Neural crest cell (in vitro differentiated cells): ENCODE measurements at regions not wholly inside any gene's neighbourhood (a gene's known extent, or its start where the extent isn't known, plus 50 kb on each side); places are given as distances from the start of the nearest gene placed in this dataset.

Experiments used
- DNase-seq: peaks from one replicate; pipeline ENCODE4 v3.0.0; 2021; ENCODE audit warnings: low read depth, mixed read lengths, low spot score
- H3K27ac Mint-ChIP-seq: one replicate; pipeline ENCODE4 v1.8.0; 2021; ENCODE audit warnings: mild to moderate bottlenecking, mixed read lengths; ENCODE audit not compliant: unreplicated experiment
- H3K27me3 Mint-ChIP-seq: 2 replicates; pipeline ENCODE4 v1.8.0; 2021; ENCODE audit warnings: low read depth, mild to moderate bottlenecking, mixed read lengths
- H3K36me3 Mint-ChIP-seq: 2 replicates; pipeline ENCODE4 v1.8.0; 2021; ENCODE audit warnings: low read depth, mild to moderate bottlenecking, mixed read lengths
- H3K4me1 Mint-ChIP-seq: 2 replicates; pipeline ENCODE4 v1.8.0; 2021; ENCODE audit warnings: mixed read lengths
- H3K4me3 Mint-ChIP-seq: one replicate; pipeline ENCODE4 v1.8.0; 2021; ENCODE audit warnings: mild to moderate bottlenecking, mixed read lengths
- H3K9me3 Mint-ChIP-seq: 2 replicates; pipeline ENCODE4 v1.8.0; 2021; ENCODE audit warnings: mixed read lengths
- CTCF ChIP-seq: fragments of 200-600 bp; sonication (generic); conservative IDR thresholded peaks from 2 replicates; pipeline ENCODE4 v1.5.0; 2021; ENCODE audit warnings: antibody characterized with exemption, mild to moderate bottlenecking

DNA sequence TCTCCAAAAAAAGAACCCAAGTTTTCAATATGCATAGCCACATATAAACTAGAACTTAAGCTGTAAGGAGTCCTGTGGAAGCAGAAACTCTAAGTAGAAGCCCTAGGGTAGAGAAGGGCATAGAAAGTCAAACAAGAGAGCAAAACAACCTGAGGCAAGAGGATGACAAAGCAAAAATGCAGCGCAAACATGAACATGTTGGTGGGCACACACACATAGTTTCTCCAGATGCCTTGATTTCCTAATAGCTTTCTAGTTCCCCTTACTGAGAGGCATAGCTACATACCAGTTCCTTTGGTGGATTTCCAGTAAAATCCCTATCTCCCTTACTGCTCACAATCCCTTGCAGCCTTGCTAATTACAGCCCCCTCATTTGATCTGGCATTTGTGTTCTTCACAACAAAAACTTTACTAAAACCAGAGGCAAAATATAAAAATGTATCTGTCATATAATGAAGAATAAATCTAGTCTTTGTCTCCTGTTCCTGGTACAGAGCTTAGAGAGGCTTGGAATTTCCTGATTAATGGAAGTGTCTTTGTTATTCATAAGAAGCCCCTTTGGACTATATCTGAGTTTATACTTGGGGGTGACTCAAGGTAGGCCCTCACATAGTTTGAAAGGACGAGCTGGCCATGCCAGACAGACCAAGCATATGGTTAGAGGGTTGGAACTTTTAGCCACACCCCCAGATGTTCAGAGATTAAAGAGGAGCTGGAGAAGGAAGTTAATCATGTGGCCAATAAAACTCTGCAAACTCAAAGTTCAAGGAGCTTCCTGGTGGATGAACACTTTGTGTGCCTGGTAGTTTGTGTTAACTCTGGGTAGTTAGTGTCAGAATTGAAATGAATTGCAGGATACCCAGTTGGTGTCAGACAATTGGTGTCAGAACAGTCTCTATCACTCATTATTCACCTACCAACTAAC lies 52.7 kb upstream of the ZCCHC13 start:
- peaks cover 16% of the 10 kb centered on the region for H3K4me1 Mint-ChIP-seq
- H3K36me3 Mint-ChIP-seq: no peaks in the 10 kb centered on the region
- no peaks in the 10 kb centered on the region for H3K9me3 Mint-ChIP-seq
- H3K27me3 Mint-ChIP-seq: no peaks in the 10 kb centered on the region
- no peak overlapping the region for H3K27ac Mint-ChIP-seq
- no peak for TF ChIP-seq CTCF
- no peak for DNase-seq
- no peak overlapping the region for H3K4me3 Mint-ChIP-seq

DNA sequence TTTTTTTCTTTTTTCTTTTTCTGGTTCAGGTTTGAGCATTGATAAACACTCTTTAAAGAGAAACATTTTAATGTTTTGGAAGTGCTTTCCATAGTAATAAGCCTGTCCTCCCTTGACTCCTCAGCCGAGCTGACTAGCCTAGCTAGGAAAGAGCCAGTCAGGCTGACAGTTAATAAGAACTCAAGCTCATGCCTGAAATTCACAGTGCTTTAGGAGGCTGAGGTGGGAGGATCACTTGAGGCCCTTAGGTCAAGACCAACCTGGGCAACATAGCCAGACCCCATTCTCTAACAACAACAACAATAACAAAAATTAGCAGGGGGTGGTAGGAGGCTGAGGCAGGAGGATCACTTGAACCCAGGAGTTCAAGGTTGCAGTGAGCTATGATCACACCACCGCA lies 53.4 kb upstream of the ZCCHC13 start:
- no peak overlapping the region for H3K4me3 Mint-ChIP-seq

GRCh38 chrX:74249963-74250362 lies 54.0 kb upstream of the ZCCHC13 start:
- peaks cover 16% of the 10 kb centered on the region for H3K4me1 Mint-ChIP-seq
- H3K27ac Mint-ChIP-seq: peak overlapping the region; percentile 94
- H3K36me3 Mint-ChIP-seq: no peaks in the 10 kb centered on the region
- no peaks in the 10 kb centered on the region for H3K9me3 Mint-ChIP-seq
- no peaks in the 10 kb centered on the region for H3K27me3 Mint-ChIP-seq
- no peak overlapping the region for H3K4me3 Mint-ChIP-seq
- TF ChIP-seq CTCF: no peak
- no peak for DNase-seq

More for the DNA sequence above, 53.4 kb upstream of the ZCCHC13 start:
- no peak overlapping the region for H3K27ac Mint-ChIP-seq
- no peaks in the 10 kb centered on the region for H3K27me3 Mint-ChIP-seq
- no peak for DNase-seq
- H3K9me3 Mint-ChIP-seq: no peaks in the 10 kb centered on the region
- no peaks in the 10 kb centered on the region for H3K36me3 Mint-ChIP-seq
- peaks cover 16% of the 10 kb centered on the region for H3K4me1 Mint-ChIP-seq
- no peak for TF ChIP-seq CTCF

GRCh38 chrX:74248889-74249288 lies 55.1 kb upstream of the ZCCHC13 start:
- DNase-seq: no peak
- Mint-ChIP-seq H3K27me3 (no peaks in the 10 kb centered on the region), H3K4me1 (peaks cover 16% of the 10 kb centered on the region), H3K27ac (no peak overlapping the region), H3K4me3 (no peak overlapping the region), H3K9me3 (no peaks in the 10 kb centered on the region), H3K36me3 (no peaks in the 10 kb centered on the region)
- no peak for TF ChIP-seq CTCF

DNA sequence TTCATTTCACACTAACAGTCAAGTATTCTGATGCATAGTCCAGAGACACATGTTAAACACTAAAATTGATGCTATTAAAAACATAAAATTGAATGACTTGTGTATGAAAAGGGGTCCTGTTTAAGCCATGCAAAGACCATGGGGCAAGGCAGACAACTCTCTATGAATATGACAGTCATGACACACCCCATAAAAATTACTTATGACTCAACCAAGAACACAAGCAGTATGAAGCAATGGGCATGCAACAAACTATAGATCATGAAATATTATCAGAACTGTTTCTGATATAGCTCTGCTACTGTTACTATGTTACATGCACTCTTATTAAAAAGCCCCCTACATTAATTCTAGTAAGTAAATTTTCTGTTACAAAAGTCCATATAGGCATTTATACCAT lies 57.5 kb upstream of the ZCCHC13 start:
- H3K4me3 Mint-ChIP-seq: no peak overlapping the region
- peaks cover 16% of the 10 kb centered on the region for H3K4me1 Mint-ChIP-seq
- H3K9me3 Mint-ChIP-seq: no peaks in the 10 kb centered on the region
- no peak for TF ChIP-seq CTCF
- no peak for DNase-seq
- no peak overlapping the region for H3K27ac Mint-ChIP-seq
- no peaks in the 10 kb centered on the region for H3K27me3 Mint-ChIP-seq
- H3K36me3 Mint-ChIP-seq: no peaks in the 10 kb centered on the region
